Esophagus squamous epithelium (tissue), 4 donors: ENCODE measurements at regions not wholly inside any gene's neighbourhood (a gene's known extent, or its start where the extent isn't known, plus 50 kb on each side); places are given as distances from the start of the nearest gene placed in this dataset.

Source experiments
- CTCF ChIP-seq, 6 experiments: fragments of 450-650 bp in 4 of 6; fragments of 200-600 bp in 2 of 6; sonication (generic) in 2 of 6; IDR thresholded peaks; one replicate each; pipeline ENCODE4 v1.5.1; 2016 to 2019; ENCODE audit warnings: antibody characterized with exemption in 6 of 6, mild to moderate bottlenecking in 4 of 6, moderate library complexity in 4 of 6
- POLR2A ChIP-seq, 4 donors: fragments of 450-650 bp; IDR thresholded peaks; one replicate each; pipeline ENCODE4 v1.6.1; 2017; ENCODE audit warnings: antibody characterized with exemption in 4 of 4, mild to moderate bottlenecking in 4 of 4, moderate library complexity in 3 of 4

GRCh38 chrY:15471371-15471770, 947.0 kb downstream of the NLGN4Y start:
- TF ChIP-seq CTCF (IDR thresholded peaks at IDR 0.05): no peak
- TF ChIP-seq POLR2A (IDR thresholded peaks at IDR 0.05): no peak
